22Rv1 (cell line): ENCODE measurements at regions not wholly inside any gene's neighbourhood (a gene's known extent, or its start where the extent isn't known, plus 50 kb on each side); places are given as distances from the start of the nearest gene placed in this dataset.

Experiments used
- CTCF ChIP-seq: fragments of 450-650 bp; IDR thresholded peaks from 2 replicates; pipeline ENCODE4 v1.5.1; 2017; ENCODE audit warnings: mild to moderate bottlenecking
- ZFX ChIP-seq: fragments of 450-650 bp; IDR thresholded peaks from 2 replicates; pipeline ENCODE4 v1.6.1; 2017; ENCODE audit warnings: antibody characterized with exemption, borderline replicate concordance

- TF ChIP-seq CTCF, result no peak
- TF ChIP-seq ZFX, result no peak
Observed at GRCh38 chr5:157997991-157998504, 139.1 kb upstream of the CLINT1 start.
